ENCODE measurements at regions not wholly inside any gene's neighbourhood (a gene's known extent, or its start where the extent isn't known, plus 50 kb on each side); places are given as distances from the start of the nearest gene placed in this dataset.

GRCh38 chr4:42320822-42321388 is 76.4 kb upstream of the SHISA3 start:
- intact Hi-C loops (cut with DNase I), result no loop called here
- ATAC-seq (ENCODE audit: poor library complexity), result no peak
- no peak for DNase-seq

GRCh38 chr4:42326040-42326439 is 71.2 kb upstream of the SHISA3 start:
- no peak for ATAC-seq (ENCODE audit: poor library complexity)
- DNase-seq, result no peak
- intact Hi-C loops (cut with DNase I), result no loop called here

- intact Hi-C loops (cut with DNase I), result no loop called here
- DNase-seq (no peak), ATAC-seq (ENCODE audit: poor library complexity) (no peak)
Measured at GRCh38 chr4:42326524-42326923, 70.8 kb upstream of the SHISA3 start.

GRCh38 chr4:42327323-42327722 is 70.0 kb upstream of the SHISA3 start:
- no peak for DNase-seq
- ATAC-seq (ENCODE audit: poor library complexity), result peak; percentile 61
- intact Hi-C loops (cut with DNase I), result no loop called here

- no peak for DNase-seq
- ATAC-seq (ENCODE audit: poor library complexity), result no peak
- intact Hi-C loops (cut with DNase I), result no loop called here
Measured at GRCh38 chr4:42328978-42329377, 68.3 kb upstream of the SHISA3 start.

GRCh38 chr4:42329421-42329820 is 67.9 kb upstream of the SHISA3 start:
- intact Hi-C loops (cut with DNase I), result no loop called here
- no peak for DNase-seq
- no peak for ATAC-seq (ENCODE audit: poor library complexity)

GRCh38 chr4:42330002-42330592 is 67.2 kb upstream of the SHISA3 start:
- intact Hi-C loops (cut with DNase I), result no loop called here
- DNase-seq (no peak), ATAC-seq (ENCODE audit: poor library complexity) (no peak)

GRCh38 chr4:42331040-42331439 is 66.2 kb upstream of the SHISA3 start:
- intact Hi-C loops (cut with DNase I), result no loop called here
- no peak for DNase-seq
- ATAC-seq (ENCODE audit: poor library complexity), result no peak

DNA sequence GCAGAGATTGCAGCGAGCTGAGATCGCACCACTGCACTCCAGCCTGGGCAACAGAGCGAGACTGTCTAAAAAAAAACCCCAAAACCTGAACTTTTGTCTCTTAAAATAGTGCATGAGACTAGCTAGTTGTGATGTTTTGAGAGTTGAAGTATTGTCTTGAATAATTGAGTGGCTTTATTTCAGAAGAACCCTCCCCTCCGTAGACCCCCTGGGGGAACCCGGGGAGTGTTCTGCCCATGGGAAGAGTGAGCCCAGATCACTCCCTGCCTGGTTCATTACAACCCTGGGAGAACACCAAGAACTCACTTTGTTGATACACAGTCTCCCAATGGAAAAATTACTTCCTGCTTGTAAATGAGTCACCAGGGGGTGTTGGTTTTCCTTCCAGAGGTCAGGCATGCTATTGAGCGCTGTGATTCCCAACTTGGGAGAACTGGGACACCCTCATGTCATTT is 65.3 kb upstream of the SHISA3 start:
- intact Hi-C loops (cut with DNase I), result no loop called here
- ATAC-seq (ENCODE audit: poor library complexity), result peak; percentile 91
- DNase-seq, result peak; percentile 63

- ATAC-seq (ENCODE audit: poor library complexity) (peak; percentile 93), DNase-seq (peak; percentile 76)
- intact Hi-C loops (cut with DNase I), result no loop called here
Measured at GRCh38 chr4:42339935-42340406, 57.3 kb upstream of the SHISA3 start.

- peak; percentile 42 for ATAC-seq (ENCODE audit: poor library complexity)
- intact Hi-C loops (cut with DNase I), result no loop called here
- DNase-seq, result no peak
Measured at GRCh38 chr4:42341518-42342026, 55.7 kb upstream of the SHISA3 start.

DNA sequence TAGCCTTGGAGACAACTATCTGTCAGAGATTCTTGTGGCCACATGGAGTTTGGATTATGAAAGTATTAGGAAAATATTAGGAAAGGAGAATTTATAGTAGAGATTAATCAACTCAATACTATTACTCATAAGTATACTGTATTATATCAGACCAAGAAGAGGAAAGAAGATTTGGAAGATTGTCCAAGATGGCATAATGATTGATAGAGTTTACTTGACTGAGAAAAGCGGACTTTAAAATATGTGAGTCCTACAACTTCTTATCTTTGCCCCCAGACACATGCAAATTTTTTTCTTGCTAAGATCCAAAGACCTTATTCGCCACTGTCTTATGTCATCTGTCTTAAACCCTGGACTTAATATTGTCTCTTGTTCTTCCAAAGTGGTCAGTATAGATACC is 54.8 kb upstream of the SHISA3 start:
- DNase-seq (no peak), ATAC-seq (ENCODE audit: poor library complexity) (no peak)
- intact Hi-C loops (cut with DNase I), result no loop called here

GRCh38 chr4:42344309-42344708 is 53.0 kb upstream of the SHISA3 start:
- no peak for DNase-seq
- ATAC-seq (ENCODE audit: poor library complexity), result no peak
- intact Hi-C loops (cut with DNase I), result no loop called here

- DNase-seq (no peak), ATAC-seq (ENCODE audit: poor library complexity) (no peak)
- intact Hi-C loops (cut with DNase I), result no loop called here
Measured at GRCh38 chr4:42344749-42345148, 52.5 kb upstream of the SHISA3 start.

DNA sequence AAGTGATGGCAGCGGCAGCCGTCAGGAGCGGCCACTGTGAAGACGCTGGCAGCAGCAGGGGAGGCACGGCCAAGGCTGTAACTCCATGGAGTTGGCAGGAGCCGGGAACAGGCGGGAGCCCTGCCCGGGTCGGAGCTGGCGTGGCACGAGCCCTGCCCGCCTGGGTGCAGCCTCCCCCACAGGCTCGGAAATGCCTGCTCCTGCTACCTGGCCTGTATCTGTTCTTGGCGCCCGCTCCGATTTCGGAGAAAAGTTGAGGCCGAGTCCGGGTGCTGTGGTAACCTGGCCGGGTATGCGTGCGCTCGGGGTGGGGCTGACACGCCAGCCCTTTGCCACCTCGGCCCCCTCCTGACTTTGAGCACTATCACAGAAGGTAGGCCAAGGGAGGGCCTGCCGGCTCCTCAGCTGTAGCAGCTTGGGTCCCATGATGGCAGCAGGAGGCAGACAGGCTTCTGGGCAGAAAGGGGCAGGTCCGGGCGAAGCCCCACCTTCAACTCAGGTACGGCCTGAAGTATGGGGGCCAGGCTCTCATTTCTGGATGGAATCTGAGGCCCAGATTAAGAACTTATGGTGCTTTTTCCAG is 51.2 kb upstream of the SHISA3 start:
- intact Hi-C loops (cut with DNase I), result no loop called here
- ATAC-seq (ENCODE audit: poor library complexity) (no peak), DNase-seq (no peak)

DNA sequence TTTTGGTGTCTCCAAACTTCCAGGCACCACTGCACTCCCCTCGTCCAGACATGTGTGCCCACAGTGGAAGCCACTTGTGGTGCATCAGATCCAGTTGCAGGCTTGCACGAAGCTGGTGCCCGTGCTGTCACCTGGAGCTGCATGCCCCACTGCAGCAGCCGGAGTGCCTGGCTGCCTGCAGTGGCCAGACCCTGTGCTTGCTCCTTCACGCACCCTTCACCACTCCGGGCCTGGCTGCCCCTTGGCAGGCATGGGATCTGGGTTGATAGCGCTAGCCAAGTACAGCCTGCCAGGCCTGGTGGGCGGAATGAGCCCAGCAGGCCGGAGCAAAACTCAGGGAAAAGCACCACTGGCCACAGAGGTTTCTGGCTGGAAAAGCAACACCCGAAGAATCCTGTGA is 50.2 kb upstream of the SHISA3 start:
- intact Hi-C loops (cut with DNase I), result no loop called here
- ATAC-seq (ENCODE audit: poor library complexity) (peak; percentile 44), DNase-seq (no peak)
